SK-N-SH treated with all-trans-retinoic acid at 6 μM for 48 hours (cell line): ENCODE measurements at regions not wholly inside any gene's neighbourhood (a gene's known extent, or its start where the extent isn't known, plus 50 kb on each side); places are given as distances from the start of the nearest gene placed in this dataset.

Experiments used
- ATAC-seq: fragments of 200-7000 bp; cut with Tn5 transposase; 3 replicates; pipeline ENCODE4 v1.9.1; 2020; ENCODE audit warnings: mild to moderate bottlenecking, moderate library complexity
- ARNTL ChIP-seq: fragments of 450-650 bp; formaldehyde crosslinking; IDR thresholded peaks from 2 replicates; pipeline ENCODE4 v1.5.0; 2020; ENCODE audit warnings: low read depth, mild to moderate bottlenecking, moderate library complexity, borderline replicate concordance
- BACH2 ChIP-seq: fragments of 250-450 bp; sonication (Bioruptor Pico); IDR thresholded peaks from 2 replicates; pipeline ENCODE4 v1.9.0; 2021; ENCODE audit warnings: mild to moderate bottlenecking, borderline replicate concordance
- CSDC2 ChIP-seq: fragments of 250-450 bp; sonication (Bioruptor Pico); IDR thresholded peaks from 2 replicates; pipeline ENCODE4 v1.5.0; 2020; ENCODE audit warnings: mild to moderate bottlenecking, moderate library complexity
- ESRRG ChIP-seq: fragments of 250-450 bp; sonication (Bioruptor Pico); IDR thresholded peaks from 2 replicates; pipeline ENCODE4 v1.6.1; 2021; ENCODE audit warnings: mild to moderate bottlenecking
- GLIS3 ChIP-seq: fragments of 250-450 bp; sonication (Bioruptor Pico); IDR thresholded peaks from 2 replicates; pipeline ENCODE4 v1.5.0; 2020; ENCODE audit warnings: mild to moderate bottlenecking, moderate library complexity
- ISL1 ChIP-seq: fragments of 250-450 bp; sonication (Bioruptor Pico); IDR thresholded peaks from 2 replicates; pipeline ENCODE4 v2.1.2; 2022; ENCODE audit warnings: mild to moderate bottlenecking, moderate library complexity
- OSR1 ChIP-seq: fragments of 250-450 bp; sonication (Bioruptor Pico); IDR thresholded peaks from 2 replicates; pipeline ENCODE4 v1.8.0; 2022; ENCODE audit warnings: moderate library complexity, mild to moderate bottlenecking, inconsistent platforms
- PPARA ChIP-seq: fragments of 250-450 bp; sonication (Bioruptor Pico); IDR thresholded peaks from 2 replicates; pipeline ENCODE4 v1.5.0; 2020; ENCODE audit warnings: mild to moderate bottlenecking, borderline replicate concordance
- RARB ChIP-seq: fragments of 250-450 bp; sonication (Bioruptor Pico); IDR thresholded peaks from 2 replicates; pipeline ENCODE4 v1.8.0; 2021; ENCODE audit warnings: mild to moderate bottlenecking, moderate library complexity
- SNAI2 ChIP-seq: fragments of 250-450 bp; sonication (Bioruptor Pico); IDR thresholded peaks from 2 replicates; pipeline ENCODE4 v1.5.0; 2020; ENCODE audit warnings: mild to moderate bottlenecking, moderate library complexity
- TCF4 ChIP-seq: fragments of 250-450 bp; sonication (Bioruptor Pico); IDR thresholded peaks from 2 replicates; pipeline ENCODE4 v1.8.0; 2021; ENCODE audit warnings: mild to moderate bottlenecking, moderate library complexity, borderline replicate concordance
- TOX ChIP-seq: fragments of 250-450 bp; sonication (Bioruptor Pico); IDR thresholded peaks from 2 replicates; pipeline ENCODE4 v1.8.0; 2021; ENCODE audit warnings: mild to moderate bottlenecking, moderate library complexity, borderline replicate concordance
- ZC3H10 ChIP-seq: fragments of 250-450 bp; sonication (Bioruptor Pico); IDR thresholded peaks from 2 replicates; pipeline ENCODE4 v1.5.1; 2021; ENCODE audit warnings: mild to moderate bottlenecking, moderate library complexity
- ZFP3 ChIP-seq: fragments of 250-450 bp; sonication (Bioruptor Pico); IDR thresholded peaks from 2 replicates; pipeline ENCODE4 v1.5.0; 2020; ENCODE audit warnings: mild to moderate bottlenecking, moderate library complexity
- ZFP30 ChIP-seq: fragments of 450-650 bp; formaldehyde crosslinking; IDR thresholded peaks from 2 replicates; pipeline ENCODE4 v1.5.0; 2022; ENCODE audit warnings: mild to moderate bottlenecking, moderate library complexity
- ZNF565 ChIP-seq: fragments of 450-650 bp; formaldehyde crosslinking; conservative IDR thresholded peaks from 2 replicates; pipeline ENCODE4 v1.5.0; 2020; ENCODE audit warnings: low read depth, mild to moderate bottlenecking, moderate library complexity
- ZNF70 ChIP-seq: fragments of 450-650 bp; formaldehyde crosslinking; IDR thresholded peaks from 2 replicates; pipeline ENCODE4 v1.5.0; 2020; ENCODE audit warnings: mild to moderate bottlenecking, moderate library complexity
- ZNF8 ChIP-seq: fragments of 450-650 bp; formaldehyde crosslinking; IDR thresholded peaks from 2 replicates; pipeline ENCODE4 v1.5.0; 2020; ENCODE audit warnings: mild to moderate bottlenecking, moderate library complexity
- TF ChIP-seq, protein P1 (sequence below): fragments of 250-450 bp; sonication (Bioruptor Pico); IDR thresholded peaks from 2 replicates; pipeline ENCODE4 v1.5.1; 2020; ENCODE audit warnings: low read depth, mild to moderate bottlenecking, moderate library complexity
- TF ChIP-seq, protein P2 (sequence below): fragments of 250-450 bp; sonication (Bioruptor Pico); IDR thresholded peaks from 2 replicates; pipeline ENCODE4 v1.5.1; 2021; ENCODE audit warnings: mild to moderate bottlenecking, moderate library complexity
- TF ChIP-seq, protein P3 (sequence below): fragments of 250-450 bp; sonication (Bioruptor Pico); IDR thresholded peaks from 2 replicates; pipeline ENCODE4 v1.8.0; 2021; ENCODE audit warnings: low read depth, mild to moderate bottlenecking, moderate library complexity, borderline replicate concordance
- TF ChIP-seq, protein P4 (sequence below): fragments of 250-450 bp; sonication (Bioruptor Pico); IDR thresholded peaks from 2 replicates; pipeline ENCODE4 v1.5.0; 2020; ENCODE audit warnings: mild to moderate bottlenecking, moderate library complexity
- TF ChIP-seq, protein P5 (sequence below): fragments of 250-450 bp; sonication (Bioruptor Pico); IDR thresholded peaks from 2 replicates; pipeline ENCODE4 v1.8.0; 2020; ENCODE audit warnings: mild to moderate bottlenecking, moderate library complexity, borderline replicate concordance

DNA sequence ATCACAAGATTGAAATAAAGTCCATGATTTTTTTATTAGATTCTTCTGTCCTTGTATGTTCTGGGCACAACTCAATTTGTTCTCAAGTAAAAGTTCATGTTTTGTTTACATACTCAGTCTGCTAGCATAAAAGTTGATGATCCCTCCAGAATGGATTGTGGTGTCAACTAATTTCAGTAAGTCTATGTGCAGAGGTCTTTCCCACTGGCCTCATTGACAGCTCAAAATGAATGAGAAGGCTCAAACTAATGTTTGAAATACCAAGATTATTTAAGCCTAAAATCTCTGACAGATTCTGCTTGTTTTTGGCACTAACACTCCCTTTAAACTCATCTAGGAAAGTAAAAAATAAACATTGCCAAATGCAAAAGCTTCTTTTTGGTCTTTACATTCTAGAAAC is 561.2 kb upstream of the CNTNAP5 start:
- TF ChIP-seq SNAI2 (CRISPR knock-in tag) = no peak
- no peak for TF ChIP-seq GLIS3
- TF ChIP-seq, protein P1, sequence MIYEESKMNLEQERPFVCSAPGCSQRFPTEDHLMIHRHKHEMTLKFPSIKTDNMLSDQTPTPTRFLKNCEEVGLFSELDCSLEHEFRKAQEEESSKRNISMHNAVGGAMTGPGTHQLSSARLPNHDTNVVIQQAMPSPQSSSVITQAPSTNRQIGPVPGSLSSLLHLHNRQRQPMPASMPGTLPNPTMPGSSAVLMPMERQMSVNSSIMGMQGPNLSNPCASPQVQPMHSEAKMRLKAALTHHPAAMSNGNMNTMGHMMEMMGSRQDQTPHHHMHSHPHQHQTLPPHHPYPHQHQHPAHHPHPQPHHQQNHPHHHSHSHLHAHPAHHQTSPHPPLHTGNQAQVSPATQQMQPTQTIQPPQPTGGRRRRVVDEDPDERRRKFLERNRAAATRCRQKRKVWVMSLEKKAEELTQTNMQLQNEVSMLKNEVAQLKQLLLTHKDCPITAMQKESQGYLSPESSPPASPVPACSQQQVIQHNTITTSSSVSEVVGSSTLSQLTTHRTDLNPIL (CRISPR knock-in tag) = no peak
- TF ChIP-seq, protein P2, sequence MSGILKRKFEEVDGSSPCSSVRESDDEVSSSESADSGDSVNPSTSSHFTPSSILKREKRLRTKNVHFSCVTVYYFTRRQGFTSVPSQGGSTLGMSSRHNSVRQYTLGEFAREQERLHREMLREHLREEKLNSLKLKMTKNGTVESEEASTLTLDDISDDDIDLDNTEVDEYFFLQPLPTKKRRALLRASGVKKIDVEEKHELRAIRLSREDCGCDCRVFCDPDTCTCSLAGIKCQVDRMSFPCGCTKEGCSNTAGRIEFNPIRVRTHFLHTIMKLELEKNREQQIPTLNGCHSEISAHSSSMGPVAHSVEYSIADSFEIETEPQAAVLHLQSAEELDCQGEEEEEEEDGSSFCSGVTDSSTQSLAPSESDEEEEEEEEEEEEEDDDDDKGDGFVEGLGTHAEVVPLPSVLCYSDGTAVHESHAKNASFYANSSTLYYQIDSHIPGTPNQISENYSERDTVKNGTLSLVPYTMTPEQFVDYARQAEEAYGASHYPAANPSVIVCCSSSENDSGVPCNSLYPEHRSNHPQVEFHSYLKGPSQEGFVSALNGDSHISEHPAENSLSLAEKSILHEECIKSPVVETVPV (CRISPR knock-in tag) = no peak
- TF ChIP-seq PPARA = no peak
- TF ChIP-seq, protein P3, sequence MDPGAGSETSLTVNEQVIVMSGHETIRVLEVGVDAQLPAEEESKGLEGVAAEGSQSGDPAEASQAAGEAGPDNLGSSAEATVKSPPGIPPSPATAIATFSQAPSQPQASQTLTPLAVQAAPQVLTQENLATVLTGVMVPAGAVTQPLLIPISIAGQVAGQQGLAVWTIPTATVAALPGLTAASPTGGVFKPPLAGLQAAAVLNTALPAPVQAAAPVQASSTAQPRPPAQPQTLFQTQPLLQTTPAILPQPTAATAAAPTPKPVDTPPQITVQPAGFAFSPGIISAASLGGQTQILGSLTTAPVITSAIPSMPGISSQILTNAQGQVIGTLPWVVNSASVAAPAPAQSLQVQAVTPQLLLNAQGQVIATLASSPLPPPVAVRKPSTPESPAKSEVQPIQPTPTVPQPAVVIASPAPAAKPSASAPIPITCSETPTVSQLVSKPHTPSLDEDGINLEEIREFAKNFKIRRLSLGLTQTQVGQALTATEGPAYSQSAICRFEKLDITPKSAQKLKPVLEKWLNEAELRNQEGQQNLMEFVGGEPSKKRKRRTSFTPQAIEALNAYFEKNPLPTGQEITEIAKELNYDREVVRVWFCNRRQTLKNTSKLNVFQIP (CRISPR knock-in tag) = no peak
- TF ChIP-seq ZNF70 (CRISPR knock-in tag) = no peak
- TF ChIP-seq TCF4 (CRISPR knock-in tag) = no peak
- no peak for TF ChIP-seq TOX
- TF ChIP-seq ARNTL (CRISPR knock-in tag) = no peak
- no peak for TF ChIP-seq ISL1 (CRISPR knock-in tag)
- no peak for TF ChIP-seq ZFP3 (CRISPR knock-in tag)
- no peak for TF ChIP-seq ZNF8 (CRISPR knock-in tag)
- no peak for TF ChIP-seq ESRRG (CRISPR knock-in tag)
- TF ChIP-seq ZC3H10 = no peak
- no peak for TF ChIP-seq CSDC2 (CRISPR knock-in tag)
- TF ChIP-seq ZNF565 (CRISPR knock-in tag) = no peak
- TF ChIP-seq, protein P4, sequence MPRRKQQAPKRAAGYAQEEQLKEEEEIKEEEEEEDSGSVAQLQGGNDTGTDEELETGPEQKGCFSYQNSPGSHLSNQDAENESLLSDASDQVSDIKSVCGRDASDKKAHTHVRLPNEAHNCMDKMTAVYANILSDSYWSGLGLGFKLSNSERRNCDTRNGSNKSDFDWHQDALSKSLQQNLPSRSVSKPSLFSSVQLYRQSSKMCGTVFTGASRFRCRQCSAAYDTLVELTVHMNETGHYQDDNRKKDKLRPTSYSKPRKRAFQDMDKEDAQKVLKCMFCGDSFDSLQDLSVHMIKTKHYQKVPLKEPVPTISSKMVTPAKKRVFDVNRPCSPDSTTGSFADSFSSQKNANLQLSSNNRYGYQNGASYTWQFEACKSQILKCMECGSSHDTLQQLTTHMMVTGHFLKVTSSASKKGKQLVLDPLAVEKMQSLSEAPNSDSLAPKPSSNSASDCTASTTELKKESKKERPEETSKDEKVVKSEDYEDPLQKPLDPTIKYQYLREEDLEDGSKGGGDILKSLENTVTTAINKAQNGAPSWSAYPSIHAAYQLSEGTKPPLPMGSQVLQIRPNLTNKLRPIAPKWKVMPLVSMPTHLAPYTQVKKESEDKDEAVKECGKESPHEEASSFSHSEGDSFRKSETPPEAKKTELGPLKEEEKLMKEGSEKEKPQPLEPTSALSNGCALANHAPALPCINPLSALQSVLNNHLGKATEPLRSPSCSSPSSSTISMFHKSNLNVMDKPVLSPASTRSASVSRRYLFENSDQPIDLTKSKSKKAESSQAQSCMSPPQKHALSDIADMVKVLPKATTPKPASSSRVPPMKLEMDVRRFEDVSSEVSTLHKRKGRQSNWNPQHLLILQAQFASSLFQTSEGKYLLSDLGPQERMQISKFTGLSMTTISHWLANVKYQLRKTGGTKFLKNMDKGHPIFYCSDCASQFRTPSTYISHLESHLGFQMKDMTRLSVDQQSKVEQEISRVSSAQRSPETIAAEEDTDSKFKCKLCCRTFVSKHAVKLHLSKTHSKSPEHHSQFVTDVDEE (CRISPR knock-in tag) = no peak
- TF ChIP-seq, protein P5, sequence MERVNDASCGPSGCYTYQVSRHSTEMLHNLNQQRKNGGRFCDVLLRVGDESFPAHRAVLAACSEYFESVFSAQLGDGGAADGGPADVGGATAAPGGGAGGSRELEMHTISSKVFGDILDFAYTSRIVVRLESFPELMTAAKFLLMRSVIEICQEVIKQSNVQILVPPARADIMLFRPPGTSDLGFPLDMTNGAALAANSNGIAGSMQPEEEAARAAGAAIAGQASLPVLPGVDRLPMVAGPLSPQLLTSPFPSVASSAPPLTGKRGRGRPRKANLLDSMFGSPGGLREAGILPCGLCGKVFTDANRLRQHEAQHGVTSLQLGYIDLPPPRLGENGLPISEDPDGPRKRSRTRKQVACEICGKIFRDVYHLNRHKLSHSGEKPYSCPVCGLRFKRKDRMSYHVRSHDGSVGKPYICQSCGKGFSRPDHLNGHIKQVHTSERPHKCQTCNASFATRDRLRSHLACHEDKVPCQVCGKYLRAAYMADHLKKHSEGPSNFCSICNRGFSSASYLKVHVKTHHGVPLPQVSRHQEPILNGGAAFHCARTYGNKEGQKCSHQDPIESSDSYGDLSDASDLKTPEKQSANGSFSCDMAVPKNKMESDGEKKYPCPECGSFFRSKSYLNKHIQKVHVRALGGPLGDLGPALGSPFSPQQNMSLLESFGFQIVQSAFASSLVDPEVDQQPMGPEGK (CRISPR knock-in tag) = no peak
- TF ChIP-seq OSR1 (CRISPR knock-in tag) = no peak
- no peak for ATAC-seq

DNA sequence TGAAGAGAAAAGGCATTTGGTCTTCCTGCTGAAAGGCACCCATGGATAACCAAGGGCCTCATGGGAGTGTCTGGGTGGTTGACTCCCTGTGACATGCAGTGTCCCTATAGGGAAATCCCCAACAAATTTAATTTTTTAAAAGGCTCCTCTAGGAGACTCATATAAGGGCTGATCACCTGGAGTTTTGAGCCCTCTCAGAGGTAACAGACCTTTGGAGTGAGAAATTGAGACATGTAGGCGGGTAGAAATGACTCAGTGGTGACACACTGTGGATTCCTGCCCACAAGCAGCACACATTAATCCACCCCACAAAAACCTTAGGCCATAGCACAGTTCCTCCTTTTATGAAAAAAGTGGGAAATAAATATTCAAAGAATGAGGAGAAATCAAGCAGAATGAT is 557.0 kb upstream of the CNTNAP5 start:
- no peak for ATAC-seq

DNA sequence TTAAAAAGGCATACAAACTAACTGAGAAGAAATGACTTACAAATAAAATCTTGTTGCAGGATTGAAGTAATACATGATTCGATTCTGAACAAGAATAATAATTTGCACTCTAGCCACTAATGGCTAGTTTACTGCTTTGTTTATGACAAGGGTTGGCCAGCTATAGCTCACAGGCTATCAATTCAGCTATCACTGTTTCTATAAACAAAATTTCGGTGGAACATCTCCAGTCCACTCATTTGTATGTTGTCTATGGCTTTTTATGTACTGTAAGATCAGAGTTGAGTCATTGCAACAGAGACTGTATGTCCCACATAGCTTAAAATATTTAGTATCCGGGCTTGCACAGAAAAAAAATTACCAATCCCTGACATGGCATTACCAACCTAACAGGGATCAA is 543.7 kb upstream of the CNTNAP5 start:
- no peak for TF ChIP-seq ZNF8 (CRISPR knock-in tag)
- TF ChIP-seq RARB (CRISPR knock-in tag) = no peak
- TF ChIP-seq PPARA = no peak
- TF ChIP-seq SNAI2 (CRISPR knock-in tag) = no peak
- TF ChIP-seq, protein P2 (CRISPR knock-in tag) = no peak
- TF ChIP-seq ESRRG (CRISPR knock-in tag) = no peak
- TF ChIP-seq, protein P1 (CRISPR knock-in tag) = no peak
- TF ChIP-seq ZNF565 (CRISPR knock-in tag) = no peak
- no peak for TF ChIP-seq OSR1 (CRISPR knock-in tag)
- TF ChIP-seq, protein P3 (CRISPR knock-in tag) = no peak
- TF ChIP-seq ZFP30 (CRISPR knock-in tag) = no peak
- no peak for TF ChIP-seq ZC3H10
- TF ChIP-seq TCF4 (CRISPR knock-in tag) = no peak
- no peak for TF ChIP-seq BACH2 (CRISPR knock-in tag)
- TF ChIP-seq GLIS3 = no peak
- TF ChIP-seq, all 23 proteins: peak for 0
- ATAC-seq = no peak

More for the DNA sequence above, 557.0 kb upstream of the CNTNAP5 start:
- TF ChIP-seq ARNTL (CRISPR knock-in tag) (no peak), OSR1 (CRISPR knock-in tag) (no peak), ZNF8 (CRISPR knock-in tag) (no peak), ZNF70 (CRISPR knock-in tag) (no peak)
- TF ChIP-seq, all 23 proteins: peak for 0
